Astrocyte of the spinal cord (primary cell): ENCODE measurements at regions not wholly inside any gene's neighbourhood (a gene's known extent, or its start where the extent isn't known, plus 50 kb on each side); places are given as distances from the start of the nearest gene placed in this dataset.

ENCODE experiments used
- DNase-seq: peaks from one replicate; pipeline ENCODE4 v3.0.0; 2011; ENCODE audit warnings: low read depth, low spot score
- H3K4me3 ChIP-seq: 2 replicates; pipeline ENCODE4 v1.5.1; 2011; ENCODE audit warnings: low read depth, mild to moderate bottlenecking, low read length, moderate library complexity
- in situ Hi-C: cut with HindIII; loops from 2 replicates; pipeline ENCODE4 v1.10.0; 2017; ENCODE audit warnings: low sequenced_read_pairs
- TF ChIP-seq, protein P1 (sequence below): IDR thresholded peaks from 2 replicates; pipeline ENCODE4 v1.5.1; 2012; ENCODE audit warnings: low read depth, mild to moderate bottlenecking, low read length, inconsistent platforms

DNA sequence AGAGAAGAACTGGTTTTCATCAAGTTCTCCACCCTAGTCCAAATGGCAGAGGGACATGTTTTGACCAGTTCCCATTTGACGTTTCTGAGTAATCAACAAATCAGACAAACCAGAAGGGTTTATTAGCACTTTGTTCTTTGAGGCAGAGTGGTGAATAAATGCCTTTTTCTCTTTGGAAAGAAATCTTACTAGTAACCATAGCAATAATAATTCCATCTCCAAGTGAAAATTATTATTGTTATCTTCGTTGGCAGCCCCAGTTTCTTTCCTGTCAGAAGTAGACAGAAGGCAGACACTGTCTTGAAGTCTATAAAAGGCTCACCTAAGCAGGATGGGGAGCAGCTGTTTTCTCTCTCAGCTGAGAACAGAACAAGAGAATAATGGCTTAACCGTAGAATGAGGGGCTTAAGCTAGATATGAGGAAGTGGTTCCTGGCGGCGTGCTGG, 391.6 kb downstream of the PBX1 start:
- no peak for DNase-seq
- in situ Hi-C loops: no loop called here
- no peak overlapping the region for H3K4me3 ChIP-seq
- TF ChIP-seq, protein P1, sequence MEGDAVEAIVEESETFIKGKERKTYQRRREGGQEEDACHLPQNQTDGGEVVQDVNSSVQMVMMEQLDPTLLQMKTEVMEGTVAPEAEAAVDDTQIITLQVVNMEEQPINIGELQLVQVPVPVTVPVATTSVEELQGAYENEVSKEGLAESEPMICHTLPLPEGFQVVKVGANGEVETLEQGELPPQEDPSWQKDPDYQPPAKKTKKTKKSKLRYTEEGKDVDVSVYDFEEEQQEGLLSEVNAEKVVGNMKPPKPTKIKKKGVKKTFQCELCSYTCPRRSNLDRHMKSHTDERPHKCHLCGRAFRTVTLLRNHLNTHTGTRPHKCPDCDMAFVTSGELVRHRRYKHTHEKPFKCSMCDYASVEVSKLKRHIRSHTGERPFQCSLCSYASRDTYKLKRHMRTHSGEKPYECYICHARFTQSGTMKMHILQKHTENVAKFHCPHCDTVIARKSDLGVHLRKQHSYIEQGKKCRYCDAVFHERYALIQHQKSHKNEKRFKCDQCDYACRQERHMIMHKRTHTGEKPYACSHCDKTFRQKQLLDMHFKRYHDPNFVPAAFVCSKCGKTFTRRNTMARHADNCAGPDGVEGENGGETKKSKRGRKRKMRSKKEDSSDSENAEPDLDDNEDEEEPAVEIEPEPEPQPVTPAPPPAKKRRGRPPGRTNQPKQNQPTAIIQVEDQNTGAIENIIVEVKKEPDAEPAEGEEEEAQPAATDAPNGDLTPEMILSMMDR: no peak

DNA sequence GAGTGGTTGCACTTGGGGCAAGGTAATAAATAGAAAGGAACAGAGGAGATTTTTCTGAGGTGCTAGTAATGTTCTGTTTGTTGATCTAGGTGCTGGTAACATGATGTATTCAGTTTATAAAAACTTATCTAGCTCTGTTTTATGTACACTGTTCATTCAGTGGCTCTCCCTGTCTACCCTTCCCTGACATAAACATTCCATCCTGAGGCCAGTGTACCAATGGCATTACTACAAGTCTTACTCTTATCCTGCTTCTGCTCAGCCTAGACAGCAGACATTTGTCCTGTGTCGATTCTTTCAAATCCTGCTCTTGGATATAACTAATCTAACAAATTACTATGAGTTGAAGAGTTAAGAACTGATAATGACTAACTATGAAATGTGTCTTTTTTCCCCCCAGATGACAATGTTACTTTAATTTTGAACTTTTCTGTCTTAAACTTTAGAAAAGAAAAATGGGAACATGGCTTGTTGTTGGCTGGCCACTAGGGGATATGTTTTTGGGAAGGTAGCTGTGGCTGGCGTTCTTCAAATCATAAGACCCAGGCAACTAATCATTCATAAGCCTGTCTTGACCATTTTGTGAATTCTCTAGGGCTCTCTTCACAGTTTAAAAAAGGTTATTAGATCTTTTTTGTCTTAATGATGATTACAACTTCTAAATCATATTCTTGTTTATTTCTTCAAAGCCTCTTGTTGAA, 390.9 kb downstream of the PBX1 start:
- H3K4me3 ChIP-seq: no peak overlapping the region
- TF ChIP-seq, protein P1: no peak
- in situ Hi-C loops: no loop called here
- DNase-seq: no peak

- no peak for DNase-seq
- no peak overlapping the region for H3K4me3 ChIP-seq
- TF ChIP-seq, protein P1: no peak
- in situ Hi-C loops: no loop called here
These were observed 389.1 kb downstream of the PBX1 start for GRCh38 chr1:164948101-164948500.

- TF ChIP-seq, protein P1: no peak
These were observed 378.3 kb downstream of the PBX1 start for GRCh38 chr1:164937291-164937690.

DNA sequence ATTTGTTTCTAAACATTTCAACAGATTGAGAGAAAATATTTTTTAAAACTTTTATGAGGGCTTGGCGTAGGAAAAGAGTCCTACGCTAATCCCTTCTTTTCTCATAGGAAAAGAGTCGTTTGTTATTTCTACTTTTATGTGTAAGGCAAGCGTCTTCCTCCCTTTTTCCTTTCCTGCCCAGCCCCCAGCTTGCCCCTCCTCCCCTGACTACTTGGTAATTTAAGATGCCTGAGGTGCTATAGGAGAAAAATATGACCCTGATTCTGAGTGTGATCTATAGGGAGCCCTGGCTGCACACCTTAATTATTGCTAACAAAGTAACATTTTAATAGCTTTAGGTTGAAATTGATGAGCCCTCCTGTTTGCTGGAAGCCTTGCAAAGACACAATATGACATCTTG, 373.6 kb downstream of the PBX1 start:
- in situ Hi-C loops: no loop called here
- TF ChIP-seq, protein P1: no peak
- no peak overlapping the region for H3K4me3 ChIP-seq
- no peak for DNase-seq

More at GRCh38 chr1:164937291-164937690, 378.3 kb downstream of the PBX1 start:
- no peak for DNase-seq
- in situ Hi-C loops: no loop called here
- no peak overlapping the region for H3K4me3 ChIP-seq

- no peak for DNase-seq
- no peak overlapping the region for H3K4me3 ChIP-seq
- in situ Hi-C loops: no loop called here
- TF ChIP-seq, protein P1: no peak
These were observed 371.8 kb downstream of the PBX1 start for GRCh38 chr1:164930833-164931232.
